Fibroblast of skin of abdomen (primary cell): ENCODE measurements at regions not wholly inside any gene's neighbourhood (a gene's known extent, or its start where the extent isn't known, plus 50 kb on each side); places are given as distances from the start of the nearest gene placed in this dataset.
"Not testable (repeated sequence)": the region's sequence is repeated elsewhere in the genome, so short reads cannot be mapped to it uniquely, and the experiment has no call there.

Experiments used
- DNase-seq: peaks from one replicate; pipeline ENCODE4 v3.0.0-alpha.2; 2013

DNA sequence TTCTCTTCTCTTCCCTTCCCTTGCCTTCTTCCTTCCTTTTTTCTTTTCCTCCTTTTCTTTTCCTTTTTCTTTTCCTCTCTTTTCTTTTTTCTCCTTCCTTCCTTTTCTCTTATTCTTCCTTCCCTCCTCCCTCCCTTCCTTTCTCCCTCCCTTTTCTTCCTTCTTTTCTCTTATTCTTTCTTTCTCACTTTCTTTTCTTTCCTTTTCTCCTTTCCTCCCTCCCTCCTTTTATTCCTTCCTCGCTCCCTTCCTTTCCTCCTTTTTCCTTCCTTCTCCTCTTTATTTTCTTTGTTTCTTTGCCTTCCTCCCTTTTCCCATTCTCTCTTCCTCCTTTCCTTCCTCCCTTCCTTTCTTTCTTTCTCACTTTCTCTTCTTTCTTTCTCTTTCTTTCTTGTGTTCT, 146.1 kb downstream of the ZNF92 start:
- DNase-seq = not testable (repeated sequence)

DNA sequence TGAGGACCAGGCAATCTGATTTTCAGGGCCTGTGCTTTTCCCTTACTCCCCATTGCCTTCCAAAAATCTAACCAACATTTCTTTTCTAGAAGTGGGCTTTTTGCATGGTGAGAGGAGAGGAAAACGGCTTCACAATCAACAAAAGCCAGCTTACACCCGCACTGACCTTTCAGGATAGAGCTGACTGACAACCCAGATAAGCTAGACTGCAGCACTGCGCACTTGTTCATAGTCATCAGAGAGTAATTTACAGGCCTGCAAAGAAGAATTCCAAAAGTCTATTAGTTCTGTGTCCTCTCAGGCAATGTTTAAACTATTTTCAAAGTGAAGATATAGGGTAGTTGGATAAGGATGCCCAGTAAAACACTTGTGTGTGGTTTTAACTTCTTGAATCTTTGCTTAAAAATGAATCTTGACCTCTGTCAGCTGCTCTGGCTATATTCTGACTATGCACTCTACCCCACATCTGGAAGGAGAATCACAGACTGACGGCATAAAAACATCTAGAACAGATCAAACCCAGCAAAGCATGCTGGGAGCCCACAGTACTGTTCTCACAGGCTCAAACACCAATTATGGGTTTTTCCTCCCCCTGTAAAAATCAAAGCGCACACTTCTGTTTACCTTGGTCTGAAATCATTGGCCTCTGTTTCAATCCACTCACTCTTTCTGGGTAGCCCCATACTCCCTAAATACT, 172.0 kb downstream of the ZNF92 start:
- DNase-seq = not testable (repeated sequence)

DNA sequence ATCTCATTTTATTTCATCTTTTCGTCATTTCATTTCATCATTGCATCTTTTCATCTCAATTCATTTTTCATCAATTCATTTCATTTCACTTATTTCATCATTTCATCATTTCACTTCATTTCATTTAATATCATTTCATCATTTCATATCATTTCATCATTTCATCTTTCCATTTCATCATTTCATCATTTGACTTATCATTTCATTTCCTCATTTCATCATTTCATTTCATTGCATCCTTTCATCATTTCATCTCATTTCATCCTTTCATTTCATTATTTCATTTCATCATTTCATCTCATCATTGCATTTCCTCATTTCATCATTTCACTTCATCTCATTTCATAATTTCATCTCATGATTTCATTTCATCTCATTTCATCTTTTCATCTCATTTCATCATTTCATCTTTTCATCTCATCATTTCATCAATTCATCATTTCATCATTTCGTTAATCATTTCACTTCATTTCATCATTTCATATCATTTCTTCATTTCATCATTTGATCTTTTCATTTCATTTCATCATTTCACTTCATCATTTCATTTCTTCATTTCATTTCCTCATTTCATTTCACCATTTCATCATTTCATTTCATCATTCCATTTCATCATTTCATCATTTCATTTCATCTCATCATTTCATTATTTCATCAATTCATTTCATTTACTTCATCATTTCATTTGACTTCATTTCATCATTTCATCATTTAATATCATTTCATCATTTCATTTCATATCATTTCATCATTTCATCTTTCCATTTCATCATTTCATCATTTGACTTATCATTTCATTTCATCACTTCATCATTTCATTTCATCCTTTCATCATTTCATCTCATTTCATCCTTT, 176.2 kb downstream of the ZNF92 start:
- DNase-seq = not testable (repeated sequence)

DNA sequence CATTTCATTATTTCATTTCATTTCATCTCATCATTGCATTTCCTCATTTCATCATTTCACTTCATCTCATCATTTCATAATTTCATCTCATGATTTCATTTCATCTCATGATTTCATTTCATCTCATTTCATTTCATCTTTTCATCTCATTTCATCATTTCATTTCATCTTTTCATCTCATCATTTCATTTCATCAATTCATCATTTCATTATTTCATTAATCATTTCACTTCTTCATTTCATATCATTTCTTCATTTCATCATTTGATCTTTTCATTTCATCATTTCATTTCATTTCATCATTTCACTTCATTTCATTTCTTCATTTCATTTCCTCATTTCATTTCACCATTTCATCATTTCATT, 176.8 kb downstream of the ZNF92 start:
- DNase-seq = not testable (repeated sequence)

DNA sequence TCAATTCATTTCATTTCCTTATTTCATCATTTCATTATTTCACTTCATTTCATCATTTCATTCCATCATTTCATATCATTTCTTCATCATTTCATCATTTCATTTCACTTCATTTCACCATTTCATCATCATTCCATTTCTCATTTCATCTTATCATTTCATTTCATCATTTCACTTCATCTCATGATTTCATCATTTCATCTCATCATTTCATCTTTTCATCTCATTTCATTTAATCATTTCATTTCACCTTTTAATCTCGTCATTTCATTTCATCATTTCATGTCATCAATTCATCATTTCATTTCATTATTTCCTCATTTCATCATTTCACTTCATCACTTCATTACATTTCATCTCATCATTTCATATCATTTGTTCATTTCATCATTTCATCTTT, 177.4 kb downstream of the ZNF92 start:
- DNase-seq = not testable (repeated sequence)

DNA sequence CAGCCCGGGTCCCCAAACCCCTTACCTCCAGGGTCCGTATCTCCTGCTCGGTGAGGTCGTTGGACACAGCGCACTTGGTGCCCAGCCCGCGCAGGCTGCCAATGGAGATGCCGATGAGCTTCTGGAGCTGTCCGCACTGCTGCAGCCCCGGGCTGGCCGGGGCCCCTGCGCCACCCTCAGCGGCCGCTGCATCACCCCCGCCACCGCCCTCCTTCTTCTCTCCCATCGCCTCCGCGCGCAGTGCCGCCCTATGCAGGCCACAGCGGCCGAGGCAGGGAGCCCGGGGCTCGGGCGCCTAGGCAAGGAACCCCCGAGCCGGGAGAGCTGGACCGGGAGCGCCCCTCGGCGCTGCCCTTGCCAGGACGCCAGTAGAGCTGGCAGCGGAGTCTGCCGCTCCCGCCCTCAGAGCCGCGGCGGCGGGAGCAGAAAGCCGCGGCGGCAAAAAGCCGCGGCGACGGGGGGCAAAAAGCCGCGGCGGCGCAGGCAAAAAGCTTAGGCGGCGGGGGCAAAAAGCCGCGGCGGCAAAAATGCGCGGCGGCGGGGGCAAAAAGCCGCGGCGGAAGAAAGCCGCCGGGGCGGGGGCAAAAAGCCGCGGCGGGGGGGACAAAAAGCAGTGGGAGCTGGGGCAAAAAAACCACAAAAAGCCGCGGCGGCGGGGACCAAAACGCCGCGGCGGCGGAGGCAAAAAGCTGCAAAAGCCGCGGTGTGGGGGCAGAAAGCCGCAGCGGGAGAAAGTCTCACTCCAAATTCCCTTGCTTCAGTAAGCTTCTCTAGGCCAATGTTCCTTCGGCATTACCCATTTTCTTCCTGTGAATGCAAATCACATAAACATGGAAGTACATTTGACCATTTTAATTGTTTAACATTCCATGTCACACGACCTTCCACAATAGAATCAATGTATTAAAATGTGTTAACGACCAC, 181.2 kb downstream of the ZNF92 start:
- DNase-seq = not testable (repeated sequence)

DNA sequence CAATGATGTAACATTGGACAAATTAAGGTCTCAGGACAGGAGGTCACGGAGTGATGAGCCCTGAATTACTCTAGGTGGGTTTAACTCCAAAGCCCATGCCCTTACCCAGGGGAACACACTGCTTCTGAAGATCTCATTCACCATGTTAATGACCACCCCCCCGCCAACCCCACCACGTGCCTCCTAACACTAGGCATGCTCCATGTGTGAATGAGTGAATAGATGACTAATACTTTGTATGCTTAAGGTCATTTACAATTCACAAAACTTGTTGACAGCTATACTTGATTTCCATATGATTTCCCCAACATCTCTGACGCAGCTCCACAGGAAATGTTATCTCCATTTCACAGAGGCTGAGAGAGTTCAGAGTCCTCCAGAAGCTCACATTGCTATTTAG, 184.9 kb downstream of the ZNF92 start:
- not testable (repeated sequence) for DNase-seq

DNA sequence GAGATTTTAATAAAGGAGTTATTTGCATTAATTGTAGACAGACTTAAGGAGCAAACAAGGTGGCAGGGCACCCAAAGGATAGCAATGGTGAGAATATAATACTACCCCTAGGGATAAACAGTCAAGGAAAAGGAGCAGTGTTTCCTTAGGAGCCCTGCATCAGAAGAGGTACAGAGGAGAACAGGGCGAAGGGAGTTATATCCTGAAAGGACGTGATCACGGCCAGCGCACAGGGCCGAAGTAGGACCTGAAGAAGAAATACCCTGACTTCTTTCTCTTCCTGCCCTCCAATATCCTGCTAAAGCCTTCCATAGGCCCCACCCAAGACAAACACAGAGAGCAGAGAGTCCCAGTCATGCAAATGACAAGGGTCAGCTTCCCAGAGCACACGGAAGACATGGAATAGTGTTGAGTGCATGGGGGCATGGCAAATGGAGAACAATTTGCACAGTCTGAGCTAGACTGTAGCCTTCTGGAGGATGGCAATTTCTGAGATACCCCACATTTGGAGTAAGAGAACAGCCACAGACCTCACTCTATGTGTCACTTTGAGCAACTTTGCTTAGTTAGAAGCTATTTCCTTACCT, 188.2 kb downstream of the ZNF92 start:
- not testable (repeated sequence) for DNase-seq

DNA sequence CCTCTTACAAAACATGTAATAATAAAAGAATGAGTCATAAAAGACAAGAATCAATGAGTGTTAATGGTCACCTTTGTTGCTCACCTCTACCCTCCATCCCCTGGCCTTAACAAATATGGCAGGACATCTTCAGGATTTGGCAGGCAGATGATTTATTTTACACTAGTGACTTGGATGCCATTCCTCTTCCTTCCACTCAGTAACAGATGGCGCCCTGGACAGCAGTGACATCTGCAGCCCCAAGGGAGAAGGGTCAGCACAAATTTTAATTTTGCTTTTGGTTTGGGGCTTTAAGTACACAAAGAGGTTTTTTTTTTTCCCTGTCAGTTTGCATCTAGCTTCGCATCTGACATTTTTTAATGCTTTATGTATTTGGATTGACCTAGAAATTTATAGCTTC, 188.9 kb downstream of the ZNF92 start:
- DNase-seq = not testable (repeated sequence)

DNA sequence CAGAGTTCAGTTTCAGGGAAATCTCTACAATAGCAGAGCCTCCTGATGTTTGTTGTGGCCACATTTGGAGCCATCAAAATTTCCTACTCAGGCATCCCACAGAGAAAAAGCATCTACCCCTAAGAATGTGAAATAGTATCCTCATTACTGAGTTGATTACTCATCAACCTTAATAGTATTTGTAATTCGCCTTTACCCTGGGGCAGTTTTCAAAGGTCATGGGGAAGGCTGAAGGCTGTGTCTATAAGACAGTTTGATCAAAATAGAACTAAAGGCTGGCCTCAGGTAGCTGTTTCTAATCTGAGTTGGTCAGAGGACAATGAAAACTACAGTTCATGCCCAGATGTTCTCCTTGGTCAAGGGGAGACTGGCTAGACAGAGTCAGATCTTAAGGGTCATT, 189.7 kb downstream of the ZNF92 start:
- not testable (repeated sequence) for DNase-seq

DNA sequence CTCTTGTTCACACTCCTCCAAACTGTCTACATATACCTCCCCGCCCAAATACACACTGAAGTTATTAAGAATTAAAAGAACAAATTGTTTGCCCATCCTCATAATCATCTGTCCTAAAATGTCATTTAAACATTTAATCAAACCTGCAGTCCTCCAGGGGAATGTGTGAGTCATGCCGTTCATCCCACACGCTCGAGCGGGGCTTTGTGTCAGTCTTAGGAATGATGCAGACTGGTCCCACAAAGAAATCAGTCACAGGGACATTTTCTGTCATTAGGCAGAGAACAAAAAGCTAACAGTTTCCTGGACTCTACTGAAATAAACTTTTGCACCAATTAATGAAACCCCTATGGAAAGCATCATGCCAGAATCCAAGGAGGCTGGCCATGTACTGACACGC, 194.6 kb downstream of the ZNF92 start:
- DNase-seq = not testable (repeated sequence)

DNA sequence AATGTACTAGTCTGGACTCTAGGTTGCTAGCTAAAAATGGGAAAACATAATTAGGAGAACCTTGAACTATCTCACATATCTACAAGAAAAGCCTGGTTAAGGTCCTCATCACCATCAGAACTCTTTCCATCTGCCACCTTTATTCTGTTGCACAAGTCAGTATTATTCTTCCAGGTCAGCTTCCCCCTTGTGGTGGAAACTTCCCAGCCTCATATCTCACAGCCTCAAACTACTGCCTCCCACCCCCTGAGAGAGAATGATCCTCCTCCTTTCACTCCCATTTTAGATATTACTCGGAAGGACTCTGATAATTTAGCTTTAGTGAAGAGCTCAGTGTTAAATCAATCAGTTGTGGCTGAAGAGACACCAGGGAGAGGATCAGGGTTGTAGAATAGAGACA, 197.3 kb downstream of the ZNF92 start:
- DNase-seq = not testable (repeated sequence)

DNA sequence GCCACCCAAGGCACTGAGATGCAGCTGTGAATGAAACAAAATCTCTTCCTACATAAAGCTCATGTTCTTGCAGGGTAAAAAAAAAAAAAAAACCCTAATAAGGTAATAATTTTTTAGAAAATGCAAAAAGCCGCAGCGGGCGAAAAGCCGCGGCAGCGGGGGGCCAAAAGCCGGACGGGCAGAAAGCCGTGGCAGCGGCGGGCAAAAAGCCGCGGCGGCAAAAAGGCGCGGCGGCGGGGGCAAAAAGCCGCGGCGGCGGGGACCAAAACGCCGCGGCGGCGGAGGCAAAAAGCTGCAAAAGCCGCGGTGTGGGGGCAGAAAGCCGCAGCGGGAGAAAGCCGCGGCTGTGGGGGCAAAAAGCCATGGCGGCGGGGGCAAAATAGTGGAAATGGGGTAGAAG, 198.9 kb downstream of the ZNF92 start:
- not testable (repeated sequence) for DNase-seq

DNA sequence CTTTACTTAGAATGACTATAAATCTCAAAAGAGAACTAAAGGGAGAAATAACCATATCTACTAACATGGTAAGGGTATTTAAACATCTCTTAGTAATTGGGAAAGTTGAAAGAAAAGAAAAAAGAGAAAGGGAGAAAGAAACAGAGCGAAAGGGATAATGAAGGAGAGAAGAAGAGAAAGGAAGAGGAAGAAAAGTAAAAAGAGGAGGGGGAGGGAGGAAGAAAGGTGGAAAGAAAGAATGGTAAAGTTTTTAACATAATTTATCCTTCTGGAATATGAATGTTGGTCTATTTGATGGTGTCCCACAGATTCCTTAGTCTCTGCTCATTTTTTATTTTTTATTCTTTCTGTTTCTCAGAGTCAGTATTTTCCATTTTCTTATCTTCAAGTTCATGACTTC, 202.7 kb downstream of the ZNF92 start:
- not testable (repeated sequence) for DNase-seq

DNA sequence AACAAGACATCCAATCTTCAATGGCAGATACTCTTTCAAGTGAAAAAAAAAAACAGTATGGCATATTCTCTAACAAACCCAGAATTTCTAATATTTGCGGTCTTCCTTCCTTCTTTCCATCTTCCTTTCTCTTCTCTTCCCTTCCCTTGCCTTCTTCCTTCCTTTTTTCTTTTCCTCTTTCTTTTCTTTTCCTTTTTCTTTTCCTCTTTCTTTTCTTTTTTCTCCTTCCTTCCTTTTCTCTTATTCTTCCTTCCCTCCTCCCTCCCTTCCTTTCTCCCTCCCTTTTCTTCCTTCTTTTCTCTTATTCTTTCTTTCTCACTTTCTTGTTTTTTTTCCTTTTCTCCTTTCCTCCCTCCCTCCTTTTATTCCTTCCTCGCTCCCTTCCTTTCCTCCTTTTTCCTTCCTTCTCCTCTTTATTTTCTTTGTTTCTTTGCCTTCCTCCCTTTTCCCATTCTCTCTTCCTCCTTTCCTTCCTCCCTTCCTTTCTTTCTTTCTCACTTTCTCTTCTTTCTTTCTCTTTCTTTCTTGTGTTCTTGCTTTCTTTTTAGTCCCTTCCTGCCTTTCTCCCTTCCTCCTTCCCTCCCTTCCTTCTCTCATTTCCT, 209.0 kb downstream of the ZNF92 start:
- not testable (repeated sequence) for DNase-seq

DNA sequence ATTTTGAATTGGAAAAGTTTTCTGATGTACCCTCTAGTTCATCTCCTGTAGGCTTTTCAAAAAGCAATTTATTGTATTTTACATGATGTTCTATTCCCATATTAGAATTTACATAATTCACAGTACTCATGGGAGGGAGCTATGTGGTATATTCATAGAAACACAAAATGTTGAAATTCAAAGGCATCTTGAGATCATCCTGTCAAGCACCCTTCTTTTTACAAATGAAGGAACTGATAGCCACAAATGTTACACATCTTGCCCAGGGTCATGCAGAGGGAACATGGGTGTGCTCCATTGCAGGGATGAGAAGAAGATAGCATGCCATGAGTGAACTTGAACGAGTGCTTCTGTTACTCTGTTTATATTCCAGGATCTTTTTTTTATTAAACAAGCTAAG, 228.8 kb downstream of the ZNF92 start:
- not testable (repeated sequence) for DNase-seq

DNA sequence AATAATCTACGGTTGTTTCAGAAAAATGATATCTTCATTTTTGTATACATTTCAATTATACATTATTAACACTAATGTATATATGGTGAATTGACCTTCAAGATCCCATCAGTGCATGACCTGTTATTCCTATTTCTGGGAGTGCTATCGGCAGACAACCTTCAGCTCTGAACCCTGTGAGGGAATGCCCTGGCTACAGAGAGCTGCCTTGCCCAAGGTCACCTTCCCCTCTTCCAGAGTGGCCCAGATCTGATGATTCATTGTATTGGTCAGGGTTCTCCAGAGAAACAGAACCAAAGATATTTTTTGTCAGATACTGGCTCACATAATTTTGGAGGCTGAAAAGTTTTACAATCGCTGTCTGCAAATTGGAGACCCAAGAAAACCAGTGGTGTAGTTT, 235.5 kb downstream of the ZNF92 start:
- no peak for DNase-seq

DNA sequence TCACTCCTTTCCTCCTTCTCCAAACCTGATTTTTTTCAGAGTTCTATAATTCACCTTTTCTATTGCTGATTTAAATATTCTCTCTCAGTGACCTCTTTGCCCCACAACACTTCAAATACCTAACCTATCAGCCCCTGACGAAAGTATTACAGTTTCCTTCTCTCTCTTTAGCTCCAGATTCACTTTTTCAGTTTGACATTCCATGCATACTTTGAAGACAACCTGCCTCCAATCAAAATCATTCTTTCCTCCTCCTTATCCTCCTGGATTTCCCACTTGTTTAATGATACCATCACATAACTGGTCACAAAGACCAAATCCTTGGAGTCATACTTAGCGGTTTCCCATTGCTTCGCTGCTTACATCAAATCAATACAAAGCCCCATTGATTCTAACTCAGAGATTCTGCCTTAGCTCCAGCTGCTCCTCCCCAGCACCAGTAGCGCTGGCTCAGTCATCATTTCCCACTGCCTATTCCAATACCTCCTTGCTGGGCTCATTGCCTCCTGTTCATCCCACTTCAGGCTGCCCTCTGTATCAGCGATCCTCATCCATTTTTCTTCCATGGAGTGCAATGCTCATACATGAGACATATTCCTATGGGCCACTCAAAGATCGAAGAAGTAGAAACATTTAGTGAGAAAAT, 240.1 kb downstream of the ZNF92 start:
- not testable (repeated sequence) for DNase-seq

DNA sequence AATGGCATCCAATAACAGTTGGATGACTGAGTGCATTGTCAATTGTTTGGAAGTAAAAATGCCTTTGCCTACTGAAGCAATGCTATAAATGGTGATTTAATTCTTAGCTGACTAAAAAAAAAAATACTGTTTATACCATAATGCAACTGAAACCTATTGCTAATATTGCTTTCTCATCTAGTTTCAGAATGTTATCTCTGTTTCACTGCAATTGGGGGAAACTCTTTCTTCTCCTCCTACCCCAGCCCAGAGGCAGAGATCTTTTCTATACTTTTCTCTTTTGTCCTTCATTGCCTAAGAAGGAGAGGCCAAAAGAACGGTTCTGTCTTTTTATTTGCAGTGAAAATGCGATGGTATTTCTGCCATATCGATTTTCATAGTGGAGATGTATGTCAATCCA, 242.5 kb downstream of the ZNF92 start:
- DNase-seq = not testable (repeated sequence)

DNA sequence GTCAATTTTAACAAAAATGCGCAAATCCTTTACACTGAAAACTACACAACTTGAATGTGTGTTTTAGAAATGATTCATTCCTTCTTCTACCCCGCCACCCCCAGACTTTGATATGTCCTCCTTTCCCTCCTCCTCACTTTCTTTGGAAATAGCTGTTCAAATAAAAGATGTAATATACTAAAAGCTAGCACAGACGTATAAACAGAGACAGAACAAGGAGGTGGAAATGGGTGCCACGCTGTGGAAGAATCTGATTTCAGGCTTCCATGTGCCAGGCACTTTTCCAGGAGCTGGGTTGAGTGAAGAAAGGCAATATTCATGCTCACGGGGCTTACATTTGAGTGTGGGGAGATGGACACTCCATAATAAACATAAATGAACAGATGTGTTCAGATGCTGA, 246.6 kb downstream of the ZNF92 start:
- DNase-seq = not testable (repeated sequence)

DNA sequence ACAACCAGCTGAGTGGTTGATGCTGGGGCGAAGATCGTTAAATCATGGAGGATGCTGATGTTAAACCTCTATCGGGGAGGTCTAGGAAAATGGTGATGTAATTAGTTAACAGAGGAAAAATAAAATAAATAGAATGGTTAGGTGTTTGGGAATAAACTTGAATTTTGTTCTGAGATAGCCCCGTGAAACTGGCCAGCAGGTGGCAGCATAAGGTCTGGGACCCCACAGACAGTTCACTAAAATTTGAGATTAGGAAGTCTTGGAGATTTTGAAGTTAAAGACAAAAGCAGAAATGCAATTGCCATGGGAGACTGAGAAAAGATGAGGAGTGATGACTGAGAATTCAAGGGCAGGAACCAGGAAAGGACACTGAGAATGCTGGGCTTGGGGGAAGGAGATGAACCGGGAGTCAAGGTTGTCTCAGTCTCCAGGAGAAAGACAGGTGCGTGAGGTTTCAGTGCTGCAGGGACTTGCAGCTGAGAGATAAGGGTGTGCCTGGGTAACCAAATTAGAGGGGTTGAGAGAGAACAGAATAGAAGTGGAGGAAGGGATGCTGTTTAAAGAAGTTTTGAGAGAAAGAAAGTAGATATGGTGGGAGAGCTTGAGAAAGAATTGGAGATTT, 248.0 kb downstream of the ZNF92 start:
- DNase-seq = not testable (repeated sequence)
